K562 (cell line): ENCODE measurements at regions not wholly inside any gene's neighbourhood (a gene's known extent, or its start where the extent isn't known, plus 50 kb on each side); places are given as distances from the start of the nearest gene placed in this dataset.

Experiments used
- ATAC-seq: fragments of 200-7000 bp; cut with Tn5 transposase; 3 replicates; pipeline ENCODE4 v1.9.1; 2020; ENCODE audit warnings: moderate library complexity
- BruUV-seq: library from RNA; stranded (reverse); fragments of 400-500 nt; replicated peaks from 2 replicates; lab custom pipeline; 2021; lab: Mats Ljungman, UMichigan
- CTCF ChIA-PET: fragments of 300-600 bp; formaldehyde crosslinking; extraction: SDS; loops from one replicate; lab custom pipeline; 2021; ENCODE audit warnings: low intra/inter-chr PET ratio; lab: Yijun Ruan, JAX
- POLR2A ChIA-PET: fragments of 300-600, 350-650 bp; sonication (Branson Sonifier 250); formaldehyde crosslinking; extraction: SDS; loops from one replicate; lab custom pipeline; 2021; ENCODE audit warnings: antibody characterized with exemption, inconsistent platforms; lab: Yijun Ruan, JAX
- DNase-seq, 4 experiments: peaks; one replicate each; pipeline versions ENCODE4 v3.0.0 to v3.0.0-alpha.2; 2011 to 2018; ENCODE audit warnings: low spot score in 3 of 4, mixed read lengths in 3 of 4; ENCODE audit errors: extremely low read depth in 1 of 4
- FAIRE-seq: peaks from 2 replicates; lab custom pipeline; 2011; peaks lifted over from hg19 to GRCh38; lab: Jason Lieb, UNC
- H2AFZ ChIP-seq: 2 replicates; pipeline ENCODE4 v1.6.0; 2011; ENCODE audit warnings: low read depth, low read length, control low read depth, inconsistent platforms
- H3K27ac ChIP-seq: fragments of 200-600 bp; 3 replicates; pipeline ENCODE4 v1.8.0; 2011; ENCODE audit warnings: low read depth, mild to moderate bottlenecking, control low read depth, inconsistent platforms, low read length, moderate library complexity, mixed read lengths; ENCODE audit errors: extremely low read depth
- H3K27me3 ChIP-seq, 2 experiments: fragments of 300-600 bp in 1 of 2; 2 replicates in 1 of 2; 3 replicates in 1 of 2; pipeline versions ENCODE4 v1.6.0 to v1.8.0; 2011; ENCODE audit warnings: inconsistent platforms in 2 of 2, low read length in 2 of 2, mild to moderate bottlenecking in 1 of 2, mixed read lengths in 1 of 2, moderate library complexity in 1 of 2; ENCODE audit not compliant: control insufficient read depth in 2 of 2, insufficient read depth in 2 of 2
- H3K36me3 ChIP-seq: fragments of 300-600 bp; 3 replicates; pipeline ENCODE4 v1.8.0; 2011; ENCODE audit warnings: mild to moderate bottlenecking, low read length, inconsistent platforms; ENCODE audit not compliant: control insufficient read depth, insufficient read depth
- H3K4me1 ChIP-seq, 2 experiments: fragments of 200-600 bp in 1 of 2; replicated peaks in 1 of 2; 2 replicates in 1 of 2; 3 replicates in 1 of 2; pipeline versions ENCODE4 v1.5.1 to v1.8.0; 2011; ENCODE audit warnings: inconsistent platforms in 2 of 2, low read length in 2 of 2, mild to moderate bottlenecking in 1 of 2, mixed read lengths in 1 of 2, moderate library complexity in 1 of 2; ENCODE audit not compliant: control insufficient read depth in 2 of 2, insufficient read depth in 2 of 2
- H3K4me2 ChIP-seq: 2 replicates; pipeline ENCODE4 v1.6.1; 2011; ENCODE audit warnings: low read length, control low read depth, inconsistent platforms, mixed read lengths; ENCODE audit not compliant: insufficient read depth
- H3K4me3 ChIP-seq: fragments of 200-600 bp; sonication (generic), shearing (Covaris generic); 2 replicates; pipeline ENCODE4 v1.5.1; 2016; ENCODE audit warnings: control low read depth, inconsistent platforms
- H3K79me2 ChIP-seq: fragments of 200-600 bp; 3 replicates; pipeline ENCODE4 v1.8.0; 2011; ENCODE audit warnings: low read length, inconsistent platforms; ENCODE audit not compliant: control insufficient read depth, insufficient read depth
- H3K9ac ChIP-seq, 2 experiments: 2 replicates each; pipeline versions ENCODE4 v1.6.0 to v1.6.1; 2011; ENCODE audit warnings: low read depth in 2 of 2, low read length in 2 of 2, control low read depth in 1 of 2, inconsistent platforms in 1 of 2, mild to moderate bottlenecking in 1 of 2, mixed read lengths in 1 of 2; ENCODE audit not compliant: insufficient read depth in 1 of 2
- H3K9me1 ChIP-seq: one replicate; pipeline ENCODE4 v1.6.0; 2011; ENCODE audit warnings: inconsistent platforms, mild to moderate bottlenecking, low read length, moderate library complexity; ENCODE audit not compliant: control insufficient read depth, insufficient read depth
- H3K9me3 ChIP-seq: replicated peaks from 2 replicates; pipeline ENCODE4 v1.5.1; 2011; ENCODE audit warnings: low read depth, low read length, inconsistent platforms; ENCODE audit not compliant: control insufficient read depth, insufficient read depth
- H4K20me1 ChIP-seq: replicated peaks from 2 replicates; pipeline ENCODE4 v1.6.1; 2011; ENCODE audit warnings: low read length, inconsistent platforms, mixed read lengths; ENCODE audit not compliant: control insufficient read depth, insufficient read depth
- ASH1L ChIP-seq: fragments of 450-650 bp; IDR thresholded peaks from 2 replicates; pipeline ENCODE4 v1.6.1; 2018; ENCODE audit warnings: borderline replicate concordance, mild to moderate bottlenecking, low read depth; ENCODE audit not compliant: partially characterized antibody
- CEBPG ChIP-seq, 3 experiments: fragments of 200-800 bp in 1 of 3; sonication (Bioruptor generic) in 1 of 3; sonication (generic) in 1 of 3; formaldehyde crosslinking in 1 of 3; IDR thresholded peaks in 2 of 3; conservative IDR thresholded peaks in 1 of 3; 2 replicates each; pipeline versions ENCODE4 v1.6.1 to v1.8.0; 2016 to 2022; ENCODE audit warnings: missing compliant biosample characterization in 2 of 3, missing genetic modification characterization in 2 of 3, mild to moderate bottlenecking in 1 of 3, missing genetic modification reagents in 1 of 3
- DNMT1 ChIP-seq: fragments of 450-650 bp; IDR thresholded peaks from 2 replicates; pipeline ENCODE4 v1.6.1; 2016; ENCODE audit warnings: antibody characterized with exemption, mild to moderate bottlenecking
- HNRNPL ChIP-seq: fragments of 200-400 bp; formaldehyde crosslinking; IDR thresholded peaks from 2 replicates; pipeline ENCODE4 v1.6.1; 2017; ENCODE audit warnings: low read depth, mild to moderate bottlenecking, low read length
- JUND ChIP-seq, 2 experiments: IDR thresholded peaks; 2 replicates in 1 of 2; 3 replicates in 1 of 2; pipeline ENCODE4 v1.6.1; 2011; ENCODE audit warnings: borderline replicate concordance in 2 of 2, low read depth in 2 of 2, low read length in 2 of 2, improper control_type of control experiment in 1 of 2, missing biosample characterization in 1 of 2, missing genetic modification characterization in 1 of 2, missing genetic modification reagents in 1 of 2
- MAFF ChIP-seq: IDR thresholded peaks from 2 replicates; pipeline ENCODE4 v1.6.1; 2012; ENCODE audit warnings: low read length, improper control_type of control experiment
- MAZ ChIP-seq, 2 experiments: fragments of 450-650 bp in 1 of 2; sonication (generic) in 1 of 2; formaldehyde crosslinking; IDR thresholded peaks in 1 of 2; conservative IDR thresholded peaks in 1 of 2; 2 replicates each; pipeline versions ENCODE4 v1.4.0 to v1.5.0; 2020; ENCODE audit warnings: mild to moderate bottlenecking in 1 of 2, missing genetic modification reagents in 1 of 2
- MEIS2 ChIP-seq: fragments of 450-650 bp; IDR thresholded peaks from 2 replicates; pipeline ENCODE4 v1.6.1; 2014; ENCODE audit warnings: mild to moderate bottlenecking; ENCODE audit not compliant: partially characterized antibody
- MTF1 ChIP-seq: fragments of 250-450 bp; sonication (Bioruptor Pico); IDR thresholded peaks from 2 replicates; pipeline ENCODE4 v1.9.0; 2021; ENCODE audit warnings: moderate library complexity, mild to moderate bottlenecking, inconsistent platforms, borderline replicate concordance
- RCOR1 ChIP-seq, 2 experiments: IDR thresholded peaks; 2 replicates each; pipeline ENCODE4 v1.6.1; 2012; ENCODE audit warnings: low read depth in 2 of 2, low read length in 2 of 2, borderline replicate concordance in 1 of 2, improper control_type of control experiment in 1 of 2
- TRIM24 ChIP-seq, 2 experiments: fragments of 450-650 bp; IDR thresholded peaks; 2 replicates each; pipeline ENCODE4 v1.6.1; 2016
- WGBS: fragments of 100-300 bp; shearing (Covaris generic); methylation state at CpG from one replicate; pipeline ENCODE4 v1.1.6; 2016; ENCODE audit warnings: low coverage, mixed read lengths; ENCODE audit not compliant: insufficient coverage; ENCODE audit errors: missing lambda C conversion rate; 5-methylcytosine and 5-hydroxymethylcytosine counted together
- in situ Hi-C: fragments of 300-500 bp; cut with MboI; formaldehyde crosslinking; loops from 4 replicates; pipeline ENCODE4 v1.15.0; 2018; ENCODE audit warnings: inconsistent platforms, mixed read lengths
- intact Hi-C: fragments of 100-400 bp; cut with micrococcal nuclease; formaldehyde crosslinking; loops from 2 replicates; pipeline ENCODE4 v1.14.2; 2022
- TF ChIP-seq, protein P1 (sequence below), 2 experiments: fragments of 450-650 bp in 1 of 2; sonication (generic) in 1 of 2; formaldehyde crosslinking in 1 of 2; IDR thresholded peaks in 1 of 2; conservative IDR thresholded peaks in 1 of 2; 2 replicates each; pipeline versions ENCODE4 v1.6.1 to v1.8.1; 2016 to 2023; ENCODE audit warnings: mild to moderate bottlenecking in 2 of 2, moderate library complexity in 2 of 2, inconsistent platforms in 1 of 2, missing genetic modification reagents in 1 of 2

DNA sequence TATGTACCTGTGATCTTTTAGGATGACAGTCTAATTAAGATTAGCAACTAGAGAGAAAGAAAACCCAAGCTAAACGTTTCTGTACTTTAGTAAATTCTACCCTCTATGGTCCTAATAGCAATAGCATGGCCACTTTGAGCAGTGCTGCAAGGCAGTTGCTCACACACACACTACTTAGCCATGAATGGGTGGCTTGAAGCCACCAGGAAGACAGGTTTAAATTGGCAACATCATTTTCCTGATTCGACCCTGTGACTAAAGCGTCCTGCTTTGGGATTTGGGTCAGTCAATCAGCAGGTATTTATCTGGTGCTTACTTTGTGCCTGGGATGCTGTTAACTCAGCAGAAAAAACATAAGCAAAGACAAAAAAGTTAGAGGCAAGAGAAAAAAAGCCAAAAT is 150.6 kb downstream of the ARRDC3 start (continued):
- TF ChIP-seq RCOR1 (IDR thresholded peaks at IDR 0.05; ENCODE audit: borderline replicate concordance in 1 of 2, low read depth in 2 of 2, low read length in 2 of 2) (no peak), HNRNPL (no peak), MTF1 (CRISPR knock-in tag) (no peak), ASH1L (no peak), DNMT1 (no peak), MAFF (no peak)

DNA sequence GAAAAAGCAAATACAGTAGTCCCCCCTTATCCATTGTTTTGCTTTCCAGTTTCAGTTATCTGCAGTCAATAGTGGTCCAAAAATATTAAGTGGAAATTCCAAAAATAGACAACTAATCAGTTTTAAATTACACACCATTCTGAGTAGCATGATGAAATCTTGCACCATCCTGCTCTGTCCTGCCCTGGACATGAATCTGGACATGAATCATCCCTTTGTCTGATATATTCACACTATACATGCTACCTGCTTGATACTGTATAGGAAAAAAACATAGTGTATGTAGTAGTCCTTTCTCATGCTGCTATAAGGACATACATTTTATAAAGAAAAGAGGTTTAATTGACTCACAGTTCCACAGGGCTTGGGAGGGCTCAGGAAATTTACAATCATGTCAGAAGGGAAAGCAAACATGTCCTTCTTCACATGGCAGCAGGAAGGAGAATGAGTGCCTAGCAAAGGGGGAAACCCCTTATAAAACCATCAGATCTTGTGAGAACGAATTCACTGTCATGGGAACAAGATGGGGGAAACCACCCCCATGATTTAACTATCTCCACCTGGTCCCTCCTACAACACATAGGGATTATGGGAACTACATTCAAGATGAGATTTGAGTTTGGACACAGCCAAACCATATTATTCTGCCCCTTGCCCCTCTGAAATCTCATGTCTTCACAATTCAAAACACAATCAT is 153.9 kb downstream of the ARRDC3 start:
- H3K27me3 ChIP-seq = no peaks in the 10 kb centered on the region
- TF ChIP-seq TRIM24 (IDR thresholded peaks at IDR 0.05) = peak; percentile 45 to 83; a peak in 3 of 4 replicates
- TF ChIP-seq JUND (IDR thresholded peaks at IDR 0.05; ENCODE audit: borderline replicate concordance, low read depth, low read length) = peak; percentile 22; the same call in 1 of the 2 replicates
- TF ChIP-seq JUND (tag; IDR thresholded peaks at IDR 0.05; ENCODE audit: borderline replicate concordance, low read depth, low read length) = no peak
- TF ChIP-seq MEIS2 = peak; percentile 15
- TF ChIP-seq, protein P1, sequence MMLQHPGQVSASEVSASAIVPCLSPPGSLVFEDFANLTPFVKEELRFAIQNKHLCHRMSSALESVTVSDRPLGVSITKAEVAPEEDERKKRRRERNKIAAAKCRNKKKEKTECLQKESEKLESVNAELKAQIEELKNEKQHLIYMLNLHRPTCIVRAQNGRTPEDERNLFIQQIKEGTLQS (IDR thresholded peaks at IDR 0.05) = peak; percentile 82
- TF ChIP-seq, protein P1 (CRISPR knock-in tag; conservative IDR thresholded peaks at IDR 0.05) = no peak
- no peak for TF ChIP-seq MAZ (CRISPR knock-in tag; conservative IDR thresholded peaks at IDR 0.05 in 1 of 2, IDR thresholded peaks at IDR 0.05 in 1 of 2)
- TF ChIP-seq CEBPG (CRISPR knock-in tag; IDR thresholded peaks at IDR 0.05) = peak; percentile 71; the same call in 1 of the 2 replicates
- peak; percentile 39 to 95 for TF ChIP-seq CEBPG (tag; conservative IDR thresholded peaks at IDR 0.05 in 1 of 2, IDR thresholded peaks at IDR 0.05 in 1 of 2)
- TF ChIP-seq, all 486 proteins: peak for 5
- in situ Hi-C loops (no loop called here), intact Hi-C loops (no loop called here)
- H3K9ac ChIP-seq = no peak overlapping the region
- no peak overlapping the region for H2AFZ ChIP-seq
- no peaks in the 10 kb centered on the region for H3K36me3 ChIP-seq
- ATAC-seq (no peak), DNase-seq (no peak), FAIRE-seq (no peak)
- no TSS peak for BruUV-seq
- no peak overlapping the region for H3K4me2 ChIP-seq
- H3K4me1 ChIP-seq = no peaks in the 10 kb centered on the region; a peak in 1 of 5 replicates
- H3K4me3 ChIP-seq = no peak overlapping the region
- ChIA-PET CTCF (interaction anchor here (5.9 kb wide), 1 partner anchor 156 kb away, joined by 62 read pairs; no protein-coding TSS in a partner anchor), POLR2A (no interaction called here)
- H4K20me1 ChIP-seq = no peaks in the 10 kb centered on the region
- no peaks in the 10 kb centered on the region for H3K9me3 ChIP-seq
- no peaks in the 10 kb centered on the region for H3K9me1 ChIP-seq
- no peaks in the 10 kb centered on the region for H3K79me2 ChIP-seq
- WGBS = 17% methylated on average over 1 of the region's 1 CpG
- no peak overlapping the region for H3K27ac ChIP-seq
